ENCODE measurements at regions not wholly inside any gene's neighbourhood (a gene's known extent, or its start where the extent isn't known, plus 50 kb on each side); places are given as distances from the start of the nearest gene placed in this dataset.

- Histone ChIP-seq H3K23ac (ENCODE audit: low read length) (no peak overlapping the region), H2AFZ (ENCODE audit: insufficient read depth, low read length, poor library complexity) (no peak overlapping the region), H4K12ac (ENCODE audit: low read depth, low read length) (no peak overlapping the region), H2AK5ac (ENCODE audit: low read length) (no peak overlapping the region), H3K27me3 (ENCODE audit: insufficient read depth, low read length) (no peaks in the 10 kb centered on the region), H3K9me3 (ENCODE audit: insufficient read depth, low read depth, low read length) (no peaks in the 10 kb centered on the region), H3K79me1 (ENCODE audit: low read length) (peaks cover 7% of the 10 kb centered on the region), H4K91ac (ENCODE audit: low read depth, low read length) (no peak overlapping the region), H2BK5ac (ENCODE audit: low read depth, low read length, poor library complexity) (no peak overlapping the region), H2BK120ac (ENCODE audit: insufficient read depth, low read length, poor library complexity) (no peak overlapping the region), H3K79me2 (ENCODE audit: control insufficient read depth, insufficient read depth, low read length, poor library complexity) (no peaks in the 10 kb centered on the region), H3K4me3 (ENCODE audit: low read depth, low read length) (no peak overlapping the region), H3K4me2 (ENCODE audit: low read length) (no peak overlapping the region), H3K4me1 (ENCODE audit: control insufficient read depth in 1 of 2, insufficient read depth in 2 of 2, low read length in 2 of 2) (peaks cover 7 to 10% of the 10 kb centered on the region in 2 experiments), H3K36me3 (ENCODE audit: control insufficient read depth in 1 of 2, insufficient read depth in 2 of 2, low read length in 2 of 2) (no peaks in the 10 kb centered on the region), H2BK12ac (ENCODE audit: low read length) (no peak overlapping the region), H4K8ac (ENCODE audit: low read depth, low read length) (no peak overlapping the region), H3K4ac (ENCODE audit: low read depth, low read length) (no peak overlapping the region), H3K14ac (ENCODE audit: low read length) (no peak overlapping the region), H3K9ac (ENCODE audit: low read length) (no peak overlapping the region), H3K18ac (ENCODE audit: low read length) (no peak overlapping the region), H3K27ac (ENCODE audit: low read depth, low read length) (no peak overlapping the region)
- 100% methylated on average over 1 of the region's 2 CpGs for WGBS (ENCODE audit: extremely low coverage, insufficient coverage, insufficient read length)
- DNase-seq = no peak
Measured at GRCh38 chr2:158917121-158917520, 51.3 kb upstream of the TANC1 start.

GRCh38 chr2:158918452-158918851, 50.0 kb upstream of the TANC1 start:
- no peaks in the 10 kb centered on the region for H3K36me3 ChIP-seq (ENCODE audit: control insufficient read depth in 1 of 2, insufficient read depth in 2 of 2, low read length in 2 of 2)
- peak overlapping the region; percentile 12 for H3K18ac ChIP-seq (ENCODE audit: low read length)
- H4K91ac ChIP-seq (ENCODE audit: low read depth, low read length) = peak overlapping the region; percentile 50
- H4K8ac ChIP-seq (ENCODE audit: low read depth, low read length) = no peak overlapping the region
- H3K23ac ChIP-seq (ENCODE audit: low read length) = no peak overlapping the region
- H3K4ac ChIP-seq (ENCODE audit: low read depth, low read length) = peak overlapping the region; percentile 1
- H3K79me1 ChIP-seq (ENCODE audit: low read length) = peaks cover 9% of the 10 kb centered on the region
- peak overlapping the region; percentile 34 for H2BK12ac ChIP-seq (ENCODE audit: low read length)
- no peak overlapping the region for H3K4me2 ChIP-seq (ENCODE audit: low read length)
- no peaks in the 10 kb centered on the region for H3K9me3 ChIP-seq (ENCODE audit: insufficient read depth, low read depth, low read length)
- H3K79me2 ChIP-seq (ENCODE audit: control insufficient read depth, insufficient read depth, low read length, poor library complexity) = no peaks in the 10 kb centered on the region
- peak overlapping the region; percentile 1 for H2BK120ac ChIP-seq (ENCODE audit: insufficient read depth, low read length, poor library complexity)
- H3K9ac ChIP-seq (ENCODE audit: low read length) = no peak overlapping the region
- peak overlapping the region; percentile 78 for H3K27ac ChIP-seq (ENCODE audit: low read depth, low read length)
- no peak overlapping the region for H2AFZ ChIP-seq (ENCODE audit: insufficient read depth, low read length, poor library complexity)
- H2BK5ac ChIP-seq (ENCODE audit: low read depth, low read length, poor library complexity) = peak overlapping the region; percentile 13
- H3K4me3 ChIP-seq (ENCODE audit: low read depth, low read length) = no peak overlapping the region
- H4K12ac ChIP-seq (ENCODE audit: low read depth, low read length) = no peak overlapping the region
- peak overlapping the region; percentile 66 for H3K14ac ChIP-seq (ENCODE audit: low read length)
- DNase-seq = no peak
- peak overlapping the region; percentile 6 for H2AK5ac ChIP-seq (ENCODE audit: low read length)
- peaks cover 11 to 19% of the 10 kb centered on the region in 2 experiments for H3K4me1 ChIP-seq (ENCODE audit: control insufficient read depth in 1 of 2, insufficient read depth in 2 of 2, low read length in 2 of 2)
- no peaks in the 10 kb centered on the region for H3K27me3 ChIP-seq (ENCODE audit: insufficient read depth, low read length)
